ENCODE measurements at regions not wholly inside any gene's neighbourhood (a gene's known extent, or its start where the extent isn't known, plus 50 kb on each side); places are given as distances from the start of the nearest gene placed in this dataset.

DNA sequence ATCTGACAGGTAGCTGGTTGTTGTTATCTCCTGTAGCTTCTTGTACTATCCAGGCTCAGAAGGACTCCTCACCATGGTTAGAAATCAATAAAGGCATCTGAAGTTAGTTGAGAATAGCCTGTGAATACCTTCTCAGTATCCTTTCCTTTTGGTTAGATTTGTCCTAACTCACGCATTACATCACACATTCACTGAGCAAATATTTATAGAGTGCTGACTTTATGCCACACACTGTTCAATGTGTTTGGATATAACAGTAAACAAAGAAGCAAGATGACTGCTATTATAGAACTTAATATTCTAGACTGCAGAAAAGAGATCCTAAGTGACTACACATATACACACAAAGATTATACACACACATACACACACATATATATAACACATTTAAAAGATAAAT, 889.9 kb upstream of the CHAC2 start:
- Mint-ChIP-seq H3K9me3 (ENCODE audit: low read depth) (no peaks in the 10 kb centered on the region), H3K27ac (no peak overlapping the region), H3K27me3 (peaks cover 4% of the 10 kb centered on the region), H3K4me3 (ENCODE audit: low read depth) (no peak overlapping the region), H3K4me1 (ENCODE audit: low read depth) (peaks cover 2% of the 10 kb centered on the region), H3K36me3 (ENCODE audit: insufficient read depth) (no peaks in the 10 kb centered on the region)
- TF ChIP-seq CTCF (IDR thresholded peaks at IDR 0.05; ENCODE audit: unreplicated experiment) = no peak
- no peak for DNase-seq (ENCODE audit: low spot score, unreplicated experiment)

DNA sequence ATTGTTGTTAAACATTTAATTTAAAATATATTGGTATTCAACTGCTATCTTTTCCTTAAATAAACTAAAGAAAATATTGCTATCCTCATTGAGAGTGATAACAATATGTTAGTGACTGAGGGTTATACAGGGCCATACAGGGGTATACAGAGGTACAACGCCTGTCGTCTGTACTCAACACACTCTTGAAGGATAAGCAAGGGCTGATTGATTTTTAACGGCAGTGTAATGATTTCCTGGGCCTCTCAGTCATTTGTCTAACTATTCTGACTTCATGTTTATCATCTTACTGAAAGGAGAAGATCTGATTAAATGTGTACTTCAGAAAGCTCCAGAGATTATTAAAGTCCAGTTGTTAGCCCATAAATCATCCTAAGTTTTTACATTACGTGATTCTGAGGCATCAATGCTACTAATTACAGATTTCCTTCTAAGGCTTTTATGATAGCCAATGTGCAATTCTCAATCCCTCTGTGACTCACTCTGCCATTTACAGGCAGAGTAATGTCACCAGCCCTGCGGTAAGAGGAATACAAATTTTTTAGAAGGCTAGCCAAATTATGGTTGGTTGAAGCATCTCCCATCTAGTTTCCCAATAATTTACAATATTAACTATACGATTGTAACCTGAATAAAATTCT, 893.0 kb upstream of the CHAC2 start:
- no peak for TF ChIP-seq CTCF (IDR thresholded peaks at IDR 0.05; ENCODE audit: unreplicated experiment)
- H3K27me3 Mint-ChIP-seq = peaks cover 4% of the 10 kb centered on the region
- peaks cover 2% of the 10 kb centered on the region for H3K4me1 Mint-ChIP-seq (ENCODE audit: low read depth)
- H3K36me3 Mint-ChIP-seq (ENCODE audit: insufficient read depth) = no peaks in the 10 kb centered on the region
- no peak overlapping the region for H3K27ac Mint-ChIP-seq
- no peak overlapping the region for H3K4me3 Mint-ChIP-seq (ENCODE audit: low read depth)
- H3K9me3 Mint-ChIP-seq (ENCODE audit: low read depth) = no peaks in the 10 kb centered on the region
- DNase-seq (ENCODE audit: low spot score, unreplicated experiment) = no peak

- no peak for DNase-seq (ENCODE audit: low spot score, unreplicated experiment)
- Mint-ChIP-seq H3K4me1 (ENCODE audit: low read depth) (no peaks in the 10 kb centered on the region), H3K27me3 (no peaks in the 10 kb centered on the region), H3K9me3 (ENCODE audit: low read depth) (no peaks in the 10 kb centered on the region), H3K4me3 (ENCODE audit: low read depth) (no peak overlapping the region), H3K36me3 (ENCODE audit: insufficient read depth) (no peaks in the 10 kb centered on the region), H3K27ac (no peak overlapping the region)
- TF ChIP-seq CTCF (IDR thresholded peaks at IDR 0.05; ENCODE audit: unreplicated experiment) = no peak
These were observed 904.8 kb upstream of the CHAC2 start for GRCh38 chr2:52862801-52863200.

DNA sequence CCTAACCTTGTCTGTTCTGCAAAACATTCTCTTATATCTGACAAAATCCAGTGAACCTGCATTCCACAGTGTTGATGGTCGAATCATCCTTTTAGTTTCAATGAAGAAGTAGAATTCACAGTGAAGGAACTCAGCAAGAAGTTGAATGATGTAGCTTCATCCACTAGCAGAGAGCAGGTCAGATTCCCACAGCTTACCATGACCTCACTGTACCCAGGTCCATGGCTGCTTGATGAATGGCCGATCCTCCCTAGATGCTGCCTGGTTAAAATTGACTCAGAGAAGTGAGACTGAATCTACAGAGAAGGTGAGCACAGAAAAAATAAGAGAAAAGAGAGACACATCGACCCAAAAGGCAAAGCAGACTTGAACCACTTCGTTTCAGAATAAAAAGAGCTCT, 906.0 kb upstream of the CHAC2 start:
- H3K4me3 Mint-ChIP-seq (ENCODE audit: low read depth) = no peak overlapping the region
- H3K4me1 Mint-ChIP-seq (ENCODE audit: low read depth) = no peaks in the 10 kb centered on the region
- peak overlapping the region; percentile 6 for H3K27ac Mint-ChIP-seq

GRCh38 chr2:52859065-52859464, 908.5 kb upstream of the CHAC2 start:
- H3K27ac Mint-ChIP-seq = no peak overlapping the region
- DNase-seq (ENCODE audit: low spot score, unreplicated experiment) = no peak
- TF ChIP-seq CTCF (IDR thresholded peaks at IDR 0.05; ENCODE audit: unreplicated experiment) = no peak
- H3K36me3 Mint-ChIP-seq (ENCODE audit: insufficient read depth) = no peaks in the 10 kb centered on the region
- H3K4me1 Mint-ChIP-seq (ENCODE audit: low read depth) = no peaks in the 10 kb centered on the region
- H3K27me3 Mint-ChIP-seq = no peaks in the 10 kb centered on the region
- no peak overlapping the region for H3K4me3 Mint-ChIP-seq (ENCODE audit: low read depth)
- no peaks in the 10 kb centered on the region for H3K9me3 Mint-ChIP-seq (ENCODE audit: low read depth)

More for the DNA sequence above, 906.0 kb upstream of the CHAC2 start:
- no peaks in the 10 kb centered on the region for H3K27me3 Mint-ChIP-seq
- H3K36me3 Mint-ChIP-seq (ENCODE audit: insufficient read depth) = no peaks in the 10 kb centered on the region
- no peaks in the 10 kb centered on the region for H3K9me3 Mint-ChIP-seq (ENCODE audit: low read depth)
- TF ChIP-seq CTCF (IDR thresholded peaks at IDR 0.05; ENCODE audit: unreplicated experiment) = no peak
- DNase-seq (ENCODE audit: low spot score, unreplicated experiment) = no peak

All from progenitor cell of endocrine pancreas (in vitro differentiated cells).